A549 (cell line): ENCODE measurements at regions not wholly inside any gene's neighbourhood (a gene's known extent, or its start where the extent isn't known, plus 50 kb on each side); places are given as distances from the start of the nearest gene placed in this dataset.

Experiments used
- ATAC-seq, 2 experiments: fragments of 200-7000 bp in 1 of 2; fragments of >200 bp in 1 of 2; cut with Nextera tagmentation in 1 of 2; cut with Tn5 transposase in 1 of 2; 3 replicates each; pipeline versions ENCODE4 v1.8.0 to v1.9.1; 2018 to 2020; ENCODE audit warnings: mild to moderate bottlenecking in 1 of 2, moderate library complexity in 1 of 2
- CTCF ChIA-PET: fragments of 300-600 bp; sonication (Branson Sonifier 250); formaldehyde crosslinking; extraction: SDS; loops from one replicate; lab custom pipeline; 2021; ENCODE audit warnings: antibody characterized with exemption, inconsistent platforms; lab: Yijun Ruan, JAX
- POLR2A ChIA-PET: fragments of 350-600 bp; formaldehyde crosslinking; extraction: SDS; loops from one replicate; lab custom pipeline; 2021; ENCODE audit warnings: antibody characterized with exemption, inconsistent platforms; lab: Yijun Ruan, JAX
- DNase-seq, 2 experiments: peaks; one replicate each; pipeline versions ENCODE4 v3.0.0 to v3.0.0-alpha.2; 2011 to 2016; ENCODE audit warnings: low read depth in 1 of 2, low spot score in 1 of 2
- FAIRE-seq: peaks from 2 replicates; lab custom pipeline; 2011; peaks lifted over from hg19 to GRCh38; lab: Jason Lieb, UNC
- H3K27ac ChIP-seq, 2 experiments: fragments of >200 bp; sonication (Bioruptor Twin); formaldehyde crosslinking; 3 replicates each; pipeline ENCODE4 v1.5.1; 2016 to 2017
- H3K4me1 ChIP-seq: fragments of >200 bp; sonication (Bioruptor Twin); formaldehyde crosslinking; 3 replicates; pipeline ENCODE4 v1.6.1; 2016
- H3K4me2 ChIP-seq: fragments of >200 bp; sonication (Bioruptor Twin); formaldehyde crosslinking; 3 replicates; pipeline ENCODE4 v1.6.1; 2016
- H3K4me3 ChIP-seq: fragments of >200 bp; sonication (Bioruptor Twin); formaldehyde crosslinking; 3 replicates; pipeline ENCODE4 v1.5.1; 2016
- H3K9me3 ChIP-seq: fragments of >200 bp; sonication (Bioruptor Twin); formaldehyde crosslinking; 3 replicates; pipeline ENCODE4 v1.6.1; 2016
- BHLHE40 ChIP-seq: IDR thresholded peaks from 2 replicates; pipeline ENCODE4 v1.6.1; 2012; ENCODE audit warnings: low read depth, low read length, inconsistent platforms
- CBX2 ChIP-seq: fragments of 200-600 bp; sonication (generic); IDR thresholded peaks from 2 replicates; pipeline ENCODE4 v1.6.1; 2016; ENCODE audit warnings: low read depth, mild to moderate bottlenecking, borderline replicate concordance
- EHF ChIP-seq: fragments of 250-450 bp; sonication (Bioruptor Pico); IDR thresholded peaks from 2 replicates; pipeline ENCODE4 v1.5.0; 2020; ENCODE audit warnings: mild to moderate bottlenecking
- KDM5A ChIP-seq: fragments of 200-600 bp; sonication (generic); IDR thresholded peaks from 2 replicates; pipeline ENCODE4 v1.6.1; 2016; ENCODE audit warnings: antibody characterized with exemption, mild to moderate bottlenecking
- MAZ ChIP-seq: fragments of 150-350 bp; IDR thresholded peaks from 2 replicates; pipeline ENCODE4 v1.6.1; 2014; ENCODE audit warnings: antibody characterized with exemption, low read depth, low read length, borderline replicate concordance
- NFE2L2 ChIP-seq: fragments of 150-350 bp; conservative IDR thresholded peaks from 2 replicates; pipeline ENCODE4 v1.6.1; 2014; ENCODE audit warnings: low read length
- NPAS2 ChIP-seq: fragments of 250-450 bp; sonication (Bioruptor Pico); IDR thresholded peaks from 2 replicates; pipeline ENCODE4 v1.8.0; 2022; ENCODE audit warnings: mild to moderate bottlenecking, moderate library complexity, borderline replicate concordance
- PHF8 ChIP-seq: fragments of 200-600 bp; sonication (generic); IDR thresholded peaks from 2 replicates; pipeline ENCODE4 v1.6.1; 2016; ENCODE audit warnings: low read depth, mild to moderate bottlenecking, antibody characterized with exemption, moderate library complexity, borderline replicate concordance
- POLR2A ChIP-seq: IDR thresholded peaks from 2 replicates; pipeline ENCODE4 v1.6.1; 2012; ENCODE audit warnings: mild to moderate bottlenecking, low read length
- RAD21 ChIP-seq, 2 experiments: fragments of >200 bp in 1 of 2; sonication (Bioruptor Twin) in 1 of 2; formaldehyde crosslinking in 1 of 2; IDR thresholded peaks in 1 of 2; conservative IDR thresholded peaks in 1 of 2; 2 replicates in 1 of 2; 3 replicates in 1 of 2; pipeline ENCODE4 v1.6.1; 2012 to 2018; ENCODE audit warnings: inconsistent platforms in 1 of 2
- RFX5 ChIP-seq: fragments of 450-650 bp; IDR thresholded peaks from 2 replicates; pipeline ENCODE4 v1.7.1; 2014; ENCODE audit warnings: antibody characterized with exemption, mild to moderate bottlenecking, moderate library complexity
- ZC3H11A ChIP-seq: fragments of 450-650 bp; IDR thresholded peaks from 2 replicates; pipeline ENCODE4 v1.6.1; 2014; ENCODE audit warnings: antibody characterized with exemption, mild to moderate bottlenecking
- ZFP36 ChIP-seq: fragments of 450-650 bp; IDR thresholded peaks from 2 replicates; pipeline ENCODE4 v1.6.1; 2014; ENCODE audit warnings: borderline replicate concordance; ENCODE audit not compliant: partially characterized antibody
- ZNF302 ChIP-seq: fragments of 250-450 bp; sonication (Bioruptor Pico); IDR thresholded peaks from 2 replicates; pipeline ENCODE4 v1.9.0; 2021; ENCODE audit warnings: inconsistent platforms, mild to moderate bottlenecking, moderate library complexity
- ZSCAN20 ChIP-seq: fragments of 250-450 bp; sonication (Bioruptor Pico); IDR thresholded peaks from 2 replicates; pipeline ENCODE4 v1.8.0; 2022; ENCODE audit warnings: mild to moderate bottlenecking, moderate library complexity
- WGBS: methylation state at CpG from one replicate; pipeline ENCODE4 v1.1.6; 2017; ENCODE audit errors: missing lambda C conversion rate; 5-methylcytosine and 5-hydroxymethylcytosine counted together
- TF ChIP-seq, protein P1 (sequence below): IDR thresholded peaks from 2 replicates; pipeline ENCODE4 v1.6.1; 2012
- TF ChIP-seq, protein P2 (sequence below): fragments of >200 bp; sonication (Bioruptor Twin); formaldehyde crosslinking; IDR thresholded peaks from 3 replicates; pipeline ENCODE4 v1.5.1; 2016
- TF ChIP-seq, protein P3 (sequence below): fragments of 150-350 bp; IDR thresholded peaks from 2 replicates; pipeline ENCODE4 v1.6.1; 2014; ENCODE audit warnings: low read depth, mild to moderate bottlenecking, low read length
- TF ChIP-seq, protein P4 (sequence below): fragments of 200-600 bp; sonication (generic); IDR thresholded peaks from 2 replicates; pipeline ENCODE4 v1.6.1; 2016; ENCODE audit warnings: antibody characterized with exemption, mild to moderate bottlenecking, moderate library complexity
- TF ChIP-seq, protein P5 (sequence below): IDR thresholded peaks from 2 replicates; pipeline ENCODE4 v1.6.1; 2012

DNA sequence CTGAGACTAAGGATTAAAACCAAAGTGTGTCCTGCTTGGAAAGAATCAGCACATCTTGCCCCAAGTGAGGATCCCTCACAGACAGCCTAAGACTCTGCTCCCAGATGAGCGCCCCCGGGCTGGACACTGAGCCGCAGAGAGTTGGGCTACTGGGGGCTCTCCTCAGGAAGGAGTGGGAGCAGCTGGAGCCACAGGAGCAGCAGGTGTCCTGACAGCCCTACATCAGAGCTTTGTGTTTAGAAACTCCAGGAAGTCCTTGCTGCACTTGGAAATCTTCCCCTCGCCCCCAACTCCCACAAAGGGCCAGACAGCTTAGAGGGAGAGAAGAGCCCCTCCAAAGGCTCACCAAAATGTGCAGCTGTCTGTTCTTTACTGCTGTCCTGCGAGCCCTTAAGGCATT, 172.2 kb downstream of the HERPUD2 start (continued):
- TF ChIP-seq MAZ (no peak), NPAS2 (CRISPR knock-in tag) (no peak), ZSCAN20 (CRISPR knock-in tag) (no peak)

DNA sequence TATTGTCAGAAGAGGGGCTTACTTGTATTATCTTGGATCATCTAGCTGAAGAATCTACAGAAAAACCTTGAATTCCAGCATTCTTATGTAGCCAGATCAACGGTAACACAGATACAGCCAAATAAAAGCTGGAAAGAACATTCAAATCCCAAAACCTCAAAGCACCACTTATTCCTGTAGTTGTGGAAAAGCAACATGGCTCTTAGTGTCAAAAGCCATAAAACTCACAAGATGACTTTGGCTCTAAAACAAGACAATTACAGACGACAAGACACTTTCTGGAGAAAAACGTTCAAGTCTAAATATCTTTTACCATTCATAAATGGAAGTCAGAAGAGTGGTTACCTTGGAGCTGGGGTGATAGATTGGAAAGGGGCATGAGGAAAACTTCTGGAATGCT, 173.0 kb downstream of the HERPUD2 start:
- Histone ChIP-seq H3K4me1 (no peaks in the 10 kb centered on the region), H3K27ac (no peak overlapping the region)
- under 1% methylated on average over 3 of the region's 3 CpGs for WGBS
- ChIA-PET POLR2A (no interaction called here), CTCF (interaction anchor here (0.6 to 5.8 kb wide), 3 partner anchors 16 to 127 kb away, joined by 4 to 24 read pairs (median 4); no protein-coding TSS in a partner anchor)
- TF ChIP-seq, protein P1, sequence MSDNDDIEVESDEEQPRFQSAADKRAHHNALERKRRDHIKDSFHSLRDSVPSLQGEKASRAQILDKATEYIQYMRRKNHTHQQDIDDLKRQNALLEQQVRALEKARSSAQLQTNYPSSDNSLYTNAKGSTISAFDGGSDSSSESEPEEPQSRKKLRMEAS: no peak
- TF ChIP-seq ZFP36 (no peak), ZNF302 (CRISPR knock-in tag) (no peak), NFE2L2 (no peak), ZC3H11A (no peak), MAZ (no peak), PHF8 (no peak), KDM5A (no peak), EHF (CRISPR knock-in tag) (no peak), BHLHE40 (no peak), CBX2 (no peak), ZSCAN20 (CRISPR knock-in tag) (no peak), POLR2A (no peak), RFX5 (no peak), RAD21 (conservative IDR thresholded peaks at IDR 0.05 in 1 of 2, IDR thresholded peaks at IDR 0.05 in 1 of 2) (no peak)
- TF ChIP-seq, protein P2, sequence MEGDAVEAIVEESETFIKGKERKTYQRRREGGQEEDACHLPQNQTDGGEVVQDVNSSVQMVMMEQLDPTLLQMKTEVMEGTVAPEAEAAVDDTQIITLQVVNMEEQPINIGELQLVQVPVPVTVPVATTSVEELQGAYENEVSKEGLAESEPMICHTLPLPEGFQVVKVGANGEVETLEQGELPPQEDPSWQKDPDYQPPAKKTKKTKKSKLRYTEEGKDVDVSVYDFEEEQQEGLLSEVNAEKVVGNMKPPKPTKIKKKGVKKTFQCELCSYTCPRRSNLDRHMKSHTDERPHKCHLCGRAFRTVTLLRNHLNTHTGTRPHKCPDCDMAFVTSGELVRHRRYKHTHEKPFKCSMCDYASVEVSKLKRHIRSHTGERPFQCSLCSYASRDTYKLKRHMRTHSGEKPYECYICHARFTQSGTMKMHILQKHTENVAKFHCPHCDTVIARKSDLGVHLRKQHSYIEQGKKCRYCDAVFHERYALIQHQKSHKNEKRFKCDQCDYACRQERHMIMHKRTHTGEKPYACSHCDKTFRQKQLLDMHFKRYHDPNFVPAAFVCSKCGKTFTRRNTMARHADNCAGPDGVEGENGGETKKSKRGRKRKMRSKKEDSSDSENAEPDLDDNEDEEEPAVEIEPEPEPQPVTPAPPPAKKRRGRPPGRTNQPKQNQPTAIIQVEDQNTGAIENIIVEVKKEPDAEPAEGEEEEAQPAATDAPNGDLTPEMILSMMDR: no peak
- TF ChIP-seq, protein P3, sequence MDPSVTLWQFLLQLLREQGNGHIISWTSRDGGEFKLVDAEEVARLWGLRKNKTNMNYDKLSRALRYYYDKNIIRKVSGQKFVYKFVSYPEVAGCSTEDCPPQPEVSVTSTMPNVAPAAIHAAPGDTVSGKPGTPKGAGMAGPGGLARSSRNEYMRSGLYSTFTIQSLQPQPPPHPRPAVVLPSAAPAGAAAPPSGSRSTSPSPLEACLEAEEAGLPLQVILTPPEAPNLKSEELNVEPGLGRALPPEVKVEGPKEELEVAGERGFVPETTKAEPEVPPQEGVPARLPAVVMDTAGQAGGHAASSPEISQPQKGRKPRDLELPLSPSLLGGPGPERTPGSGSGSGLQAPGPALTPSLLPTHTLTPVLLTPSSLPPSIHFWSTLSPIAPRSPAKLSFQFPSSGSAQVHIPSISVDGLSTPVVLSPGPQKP: no peak
- TF ChIP-seq, protein P4, sequence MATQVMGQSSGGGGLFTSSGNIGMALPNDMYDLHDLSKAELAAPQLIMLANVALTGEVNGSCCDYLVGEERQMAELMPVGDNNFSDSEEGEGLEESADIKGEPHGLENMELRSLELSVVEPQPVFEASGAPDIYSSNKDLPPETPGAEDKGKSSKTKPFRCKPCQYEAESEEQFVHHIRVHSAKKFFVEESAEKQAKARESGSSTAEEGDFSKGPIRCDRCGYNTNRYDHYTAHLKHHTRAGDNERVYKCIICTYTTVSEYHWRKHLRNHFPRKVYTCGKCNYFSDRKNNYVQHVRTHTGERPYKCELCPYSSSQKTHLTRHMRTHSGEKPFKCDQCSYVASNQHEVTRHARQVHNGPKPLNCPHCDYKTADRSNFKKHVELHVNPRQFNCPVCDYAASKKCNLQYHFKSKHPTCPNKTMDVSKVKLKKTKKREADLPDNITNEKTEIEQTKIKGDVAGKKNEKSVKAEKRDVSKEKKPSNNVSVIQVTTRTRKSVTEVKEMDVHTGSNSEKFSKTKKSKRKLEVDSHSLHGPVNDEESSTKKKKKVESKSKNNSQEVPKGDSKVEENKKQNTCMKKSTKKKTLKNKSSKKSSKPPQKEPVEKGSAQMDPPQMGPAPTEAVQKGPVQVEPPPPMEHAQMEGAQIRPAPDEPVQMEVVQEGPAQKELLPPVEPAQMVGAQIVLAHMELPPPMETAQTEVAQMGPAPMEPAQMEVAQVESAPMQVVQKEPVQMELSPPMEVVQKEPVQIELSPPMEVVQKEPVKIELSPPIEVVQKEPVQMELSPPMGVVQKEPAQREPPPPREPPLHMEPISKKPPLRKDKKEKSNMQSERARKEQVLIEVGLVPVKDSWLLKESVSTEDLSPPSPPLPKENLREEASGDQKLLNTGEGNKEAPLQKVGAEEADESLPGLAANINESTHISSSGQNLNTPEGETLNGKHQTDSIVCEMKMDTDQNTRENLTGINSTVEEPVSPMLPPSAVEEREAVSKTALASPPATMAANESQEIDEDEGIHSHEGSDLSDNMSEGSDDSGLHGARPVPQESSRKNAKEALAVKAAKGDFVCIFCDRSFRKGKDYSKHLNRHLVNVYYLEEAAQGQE: no peak
- TF ChIP-seq, protein P5, sequence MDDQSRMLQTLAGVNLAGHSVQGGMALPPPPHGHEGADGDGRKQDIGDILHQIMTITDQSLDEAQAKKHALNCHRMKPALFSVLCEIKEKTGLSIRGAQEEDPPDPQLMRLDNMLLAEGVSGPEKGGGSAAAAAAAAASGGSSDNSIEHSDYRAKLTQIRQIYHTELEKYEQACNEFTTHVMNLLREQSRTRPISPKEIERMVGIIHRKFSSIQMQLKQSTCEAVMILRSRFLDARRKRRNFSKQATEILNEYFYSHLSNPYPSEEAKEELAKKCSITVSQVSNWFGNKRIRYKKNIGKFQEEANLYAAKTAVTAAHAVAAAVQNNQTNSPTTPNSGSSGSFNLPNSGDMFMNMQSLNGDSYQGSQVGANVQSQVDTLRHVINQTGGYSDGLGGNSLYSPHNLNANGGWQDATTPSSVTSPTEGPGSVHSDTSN: no peak
- TF ChIP-seq, all 56 proteins: peak for 0
- H3K4me3 ChIP-seq: no peak overlapping the region
- DNase-seq (no peak), FAIRE-seq (no peak), ATAC-seq (no peak)
- H3K4me2 ChIP-seq: no peak overlapping the region
- no peaks in the 10 kb centered on the region for H3K9me3 ChIP-seq
